A549 (cell line): ENCODE measurements at regions not wholly inside any gene's neighbourhood (a gene's known extent, or its start where the extent isn't known, plus 50 kb on each side); places are given as distances from the start of the nearest gene placed in this dataset.
"Not testable (repeated sequence)": the region's sequence is repeated elsewhere in the genome, so short reads cannot be mapped to it uniquely, and the experiment has no call there.

Experiments
- ATAC-seq, 2 experiments: fragments of 200-7000 bp in 1 of 2; fragments of >200 bp in 1 of 2; cut with Nextera tagmentation in 1 of 2; cut with Tn5 transposase in 1 of 2; 3 replicates each; pipeline versions ENCODE4 v1.8.0 to v1.9.1; 2018 to 2020; ENCODE audit warnings: mild to moderate bottlenecking in 1 of 2, moderate library complexity in 1 of 2
- CTCF ChIA-PET: fragments of 300-600 bp; sonication (Branson Sonifier 250); formaldehyde crosslinking; extraction: SDS; loops from one replicate; lab custom pipeline; 2021; ENCODE audit warnings: antibody characterized with exemption, inconsistent platforms; lab: Yijun Ruan, JAX
- POLR2A ChIA-PET: fragments of 350-600 bp; formaldehyde crosslinking; extraction: SDS; loops from one replicate; lab custom pipeline; 2021; ENCODE audit warnings: antibody characterized with exemption, inconsistent platforms; lab: Yijun Ruan, JAX
- DNase-seq, 2 experiments: peaks; one replicate each; pipeline versions ENCODE4 v3.0.0 to v3.0.0-alpha.2; 2011 to 2016; ENCODE audit warnings: low read depth in 1 of 2, low spot score in 1 of 2
- FAIRE-seq: peaks from 2 replicates; lab custom pipeline; 2011; peaks lifted over from hg19 to GRCh38; lab: Jason Lieb, UNC
- H3K27ac ChIP-seq, 2 experiments: fragments of >200 bp; sonication (Bioruptor Twin); formaldehyde crosslinking; 3 replicates each; pipeline ENCODE4 v1.5.1; 2016 to 2017
- H3K4me1 ChIP-seq: fragments of >200 bp; sonication (Bioruptor Twin); formaldehyde crosslinking; 3 replicates; pipeline ENCODE4 v1.6.1; 2016
- H3K4me2 ChIP-seq: fragments of >200 bp; sonication (Bioruptor Twin); formaldehyde crosslinking; 3 replicates; pipeline ENCODE4 v1.6.1; 2016
- H3K4me3 ChIP-seq: fragments of >200 bp; sonication (Bioruptor Twin); formaldehyde crosslinking; 3 replicates; pipeline ENCODE4 v1.5.1; 2016
- H3K9me3 ChIP-seq: fragments of >200 bp; sonication (Bioruptor Twin); formaldehyde crosslinking; 3 replicates; pipeline ENCODE4 v1.6.1; 2016
- CEBPB ChIP-seq, 2 experiments: fragments of >200 bp in 1 of 2; sonication (Bioruptor Twin) in 1 of 2; formaldehyde crosslinking in 1 of 2; IDR thresholded peaks; 2 replicates each; pipeline ENCODE4 v1.6.1; 2012 to 2016
- CHD4 ChIP-seq: fragments of 200-600 bp; sonication (generic); IDR thresholded peaks from 2 replicates; pipeline ENCODE4 v1.6.1; 2016; ENCODE audit warnings: antibody characterized with exemption, mild to moderate bottlenecking, borderline replicate concordance
- EHMT2 ChIP-seq: fragments of 200-600 bp; sonication (generic); IDR thresholded peaks from 2 replicates; pipeline ENCODE4 v1.6.1; 2016; ENCODE audit warnings: antibody characterized with exemption, low read depth, mild to moderate bottlenecking, moderate library complexity
- FOSL2 ChIP-seq, 2 experiments: fragments of 450-650 bp in 1 of 2; fragments of >200 bp in 1 of 2; sonication (Bioruptor Twin) in 1 of 2; formaldehyde crosslinking; IDR thresholded peaks; 2 replicates each; pipeline versions ENCODE4 v1.5.0 to v1.6.1; 2016 to 2020; ENCODE audit warnings: mild to moderate bottlenecking in 1 of 2, moderate library complexity in 1 of 2
- HES2 ChIP-seq: fragments of >200 bp; sonication (Bioruptor Twin); formaldehyde crosslinking; IDR thresholded peaks from 2 replicates; pipeline ENCODE4 v1.6.1; 2016
- HEYL ChIP-seq: fragments of 250-450 bp; sonication (Bioruptor Pico); IDR thresholded peaks from 2 replicates; pipeline ENCODE4 v1.8.0; 2021; ENCODE audit warnings: mild to moderate bottlenecking, moderate library complexity
- HMGXB4 ChIP-seq: fragments of 250-450 bp; sonication (Bioruptor Pico); IDR thresholded peaks from 2 replicates; pipeline ENCODE4 v1.5.0; 2021; ENCODE audit warnings: mild to moderate bottlenecking, moderate library complexity, borderline replicate concordance
- HOXA7 ChIP-seq: fragments of 250-450 bp; sonication (Bioruptor Pico); IDR thresholded peaks from 2 replicates; pipeline ENCODE4 v1.5.0; 2020; ENCODE audit warnings: mild to moderate bottlenecking, moderate library complexity
- HOXB13 ChIP-seq: fragments of 250-450 bp; sonication (Bioruptor Pico); IDR thresholded peaks from 2 replicates; pipeline ENCODE4 v1.5.0; 2020; ENCODE audit warnings: low read depth, mild to moderate bottlenecking, moderate library complexity
- JUNB ChIP-seq: fragments of >200 bp; sonication (Bioruptor Twin); formaldehyde crosslinking; IDR thresholded peaks from 2 replicates; pipeline ENCODE4 v1.6.1; 2016
- KDM1A ChIP-seq: fragments of 200-600 bp; sonication (generic); IDR thresholded peaks from 2 replicates; pipeline ENCODE4 v1.6.1; 2016; ENCODE audit warnings: low read depth, mild to moderate bottlenecking
- NFE2L2 ChIP-seq: fragments of 150-350 bp; conservative IDR thresholded peaks from 2 replicates; pipeline ENCODE4 v1.6.1; 2014; ENCODE audit warnings: low read length
- NPAS2 ChIP-seq: fragments of 250-450 bp; sonication (Bioruptor Pico); IDR thresholded peaks from 2 replicates; pipeline ENCODE4 v1.8.0; 2022; ENCODE audit warnings: mild to moderate bottlenecking, moderate library complexity, borderline replicate concordance
- PHF8 ChIP-seq: fragments of 200-600 bp; sonication (generic); IDR thresholded peaks from 2 replicates; pipeline ENCODE4 v1.6.1; 2016; ENCODE audit warnings: low read depth, mild to moderate bottlenecking, antibody characterized with exemption, moderate library complexity, borderline replicate concordance
- POLR2AphosphoS2 ChIP-seq: conservative IDR thresholded peaks from 2 replicates; pipeline ENCODE4 v1.6.1; 2012; ENCODE audit warnings: low read length, improper control_type of control experiment, inconsistent platforms
- SREBF2 ChIP-seq: fragments of 450-650 bp; IDR thresholded peaks from 2 replicates; pipeline ENCODE4 v1.6.1; 2014; ENCODE audit warnings: mild to moderate bottlenecking, moderate library complexity
- TP53 ChIP-seq: fragments of 250-450 bp; sonication (Bioruptor Pico); IDR thresholded peaks from 2 replicates; pipeline ENCODE4 v1.5.0; 2021; ENCODE audit warnings: mild to moderate bottlenecking, moderate library complexity
- ZC3H11A ChIP-seq: fragments of 450-650 bp; IDR thresholded peaks from 2 replicates; pipeline ENCODE4 v1.6.1; 2014; ENCODE audit warnings: antibody characterized with exemption, mild to moderate bottlenecking
- ZSCAN20 ChIP-seq: fragments of 250-450 bp; sonication (Bioruptor Pico); IDR thresholded peaks from 2 replicates; pipeline ENCODE4 v1.8.0; 2022; ENCODE audit warnings: mild to moderate bottlenecking, moderate library complexity
- WGBS: methylation state at CpG from one replicate; pipeline ENCODE4 v1.1.6; 2017; ENCODE audit errors: missing lambda C conversion rate; 5-methylcytosine and 5-hydroxymethylcytosine counted together

GRCh38 chr13:107937848-107938247 lies 277.5 kb downstream of the LIG4 start:
- ChIA-PET POLR2A (no interaction called here), CTCF (no interaction called here)
- Histone ChIP-seq H3K9me3 (no peaks in the 10 kb centered on the region), H3K27ac (no peak overlapping the region), H3K4me2 (no peak overlapping the region), H3K4me1 (no peaks in the 10 kb centered on the region), H3K4me3 (no peak overlapping the region)
- TF ChIP-seq CHD4 (no peak), POLR2AphosphoS2 (no peak), KDM1A (no peak), HOXA7 (CRISPR knock-in tag) (no peak), PHF8 (no peak), NFE2L2 (no peak), EHMT2 (no peak), FOSL2 (IDR thresholded peaks at IDR 0.05) (no peak), FOSL2 (CRISPR knock-in tag; IDR thresholded peaks at IDR 0.05) (no peak), ZC3H11A (no peak), CEBPB (IDR thresholded peaks at IDR 0.05) (no peak), JUNB (no peak)
- FAIRE-seq, result no peak
- WGBS, result 5% methylated on average over 2 of the region's 2 CpGs
- no peak for ATAC-seq
- DNase-seq, result no peak

GRCh38 chr13:107931056-107931455 lies 284.3 kb downstream of the LIG4 start:
- WGBS, result 7% methylated on average over 4 of the region's 4 CpGs
- Histone ChIP-seq H3K27ac (no peak overlapping the region), H3K9me3 (no peaks in the 10 kb centered on the region), H3K4me2 (no peak overlapping the region), H3K4me3 (no peak overlapping the region), H3K4me1 (no peaks in the 10 kb centered on the region)
- POLR2A ChIA-PET, result no interaction called here
- FAIRE-seq, result no peak
- no peak for TF ChIP-seq HOXB13 (CRISPR knock-in tag)
- ATAC-seq, result no peak
- CTCF ChIA-PET, result no interaction called here
- no peak for DNase-seq

GRCh38 chr13:107928762-107929161 lies 286.6 kb downstream of the LIG4 start:
- CTCF ChIA-PET, result no interaction called here
- no peak overlapping the region for H3K4me3 ChIP-seq
- WGBS, result 7% methylated on average over 3 of the region's 3 CpGs
- POLR2A ChIA-PET, result no interaction called here
- no peak for ATAC-seq
- no peaks in the 10 kb centered on the region for H3K4me1 ChIP-seq
- TF ChIP-seq ZSCAN20 (no peak), SREBF2 (no peak), HEYL (CRISPR knock-in tag) (no peak), EHMT2 (no peak), HMGXB4 (CRISPR knock-in tag) (no peak)
- TF ChIP-seq, all 56 proteins: peak for 0
- Histone ChIP-seq H3K4me2 (no peak overlapping the region), H3K9me3 (no peaks in the 10 kb centered on the region), H3K27ac (no peak overlapping the region)
- FAIRE-seq, result no peak
- DNase-seq, result no peak

GRCh38 chr13:107927557-107927956 lies 287.8 kb downstream of the LIG4 start:
- 36% methylated on average over 4 of the region's 4 CpGs for WGBS
- Histone ChIP-seq H3K4me1 (no peaks in the 10 kb centered on the region), H3K9me3 (no peaks in the 10 kb centered on the region), H3K4me3 (no peak overlapping the region), H3K4me2 (no peak overlapping the region), H3K27ac (no peak overlapping the region)
- ChIA-PET POLR2A (no interaction called here), CTCF (no interaction called here)
- FAIRE-seq (no peak), ATAC-seq (no peak), DNase-seq (no peak)
- TF ChIP-seq EHMT2 (no peak), NPAS2 (CRISPR knock-in tag) (no peak), TP53 (CRISPR knock-in tag) (no peak), HOXA7 (CRISPR knock-in tag) (no peak), HES2 (no peak)

- FAIRE-seq, H3K27ac ChIP-seq, H3K9me3 ChIP-seq, DNase-seq, CTCF ChIA-PET, H3K4me1 ChIP-seq, H3K4me2 ChIP-seq, ATAC-seq, POLR2A ChIA-PET, H3K4me3 ChIP-seq: not testable (repeated sequence)
- 0% methylated on average over 5 of the region's 12 CpGs for WGBS
These were observed 288.8 kb downstream of the LIG4 start for GRCh38 chr13:107926515-107926914.

- H3K27ac ChIP-seq, ATAC-seq, H3K4me1 ChIP-seq, CTCF ChIA-PET, H3K4me3 ChIP-seq, POLR2A ChIA-PET, H3K9me3 ChIP-seq, DNase-seq, H3K4me2 ChIP-seq, FAIRE-seq: not testable (repeated sequence)
- no CpG with 5 or more reads among the region's 1 CpG for WGBS
These were observed 298.4 kb downstream of the LIG4 start for GRCh38 chr13:107916902-107917301.
